ENCODE measurements at regions not wholly inside any gene's neighbourhood (a gene's known extent, or its start where the extent isn't known, plus 50 kb on each side); places are given as distances from the start of the nearest gene placed in this dataset.
"Not testable (repeated sequence)": the region's sequence is repeated elsewhere in the genome, so short reads cannot be mapped to it uniquely, and the experiment has no call there.

DNA sequence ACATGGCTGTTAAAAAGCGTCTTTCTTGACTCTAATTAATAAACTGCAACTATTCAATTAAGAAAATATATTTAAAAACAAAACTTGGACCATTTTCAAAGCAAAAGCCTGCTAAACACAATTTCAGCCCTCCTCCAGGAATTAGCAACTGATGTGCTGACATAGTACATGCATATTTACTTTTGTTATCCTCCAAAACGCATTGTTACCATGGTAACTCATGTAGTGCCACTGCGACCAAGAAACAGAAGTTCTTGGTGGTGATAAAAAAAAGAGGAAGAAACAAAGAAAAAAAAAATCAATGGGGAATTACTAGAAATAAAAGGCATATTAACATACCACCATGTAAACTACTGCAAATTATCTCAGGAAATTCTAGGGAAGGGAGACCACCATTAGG, 793.4 kb upstream of the CDH8 start:
- no peak for ATAC-seq (ENCODE audit: low FRiP score)
- DNase-seq (ENCODE audit: low spot score): no peak
- TF ChIP-seq, protein P1, sequence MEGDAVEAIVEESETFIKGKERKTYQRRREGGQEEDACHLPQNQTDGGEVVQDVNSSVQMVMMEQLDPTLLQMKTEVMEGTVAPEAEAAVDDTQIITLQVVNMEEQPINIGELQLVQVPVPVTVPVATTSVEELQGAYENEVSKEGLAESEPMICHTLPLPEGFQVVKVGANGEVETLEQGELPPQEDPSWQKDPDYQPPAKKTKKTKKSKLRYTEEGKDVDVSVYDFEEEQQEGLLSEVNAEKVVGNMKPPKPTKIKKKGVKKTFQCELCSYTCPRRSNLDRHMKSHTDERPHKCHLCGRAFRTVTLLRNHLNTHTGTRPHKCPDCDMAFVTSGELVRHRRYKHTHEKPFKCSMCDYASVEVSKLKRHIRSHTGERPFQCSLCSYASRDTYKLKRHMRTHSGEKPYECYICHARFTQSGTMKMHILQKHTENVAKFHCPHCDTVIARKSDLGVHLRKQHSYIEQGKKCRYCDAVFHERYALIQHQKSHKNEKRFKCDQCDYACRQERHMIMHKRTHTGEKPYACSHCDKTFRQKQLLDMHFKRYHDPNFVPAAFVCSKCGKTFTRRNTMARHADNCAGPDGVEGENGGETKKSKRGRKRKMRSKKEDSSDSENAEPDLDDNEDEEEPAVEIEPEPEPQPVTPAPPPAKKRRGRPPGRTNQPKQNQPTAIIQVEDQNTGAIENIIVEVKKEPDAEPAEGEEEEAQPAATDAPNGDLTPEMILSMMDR (IDR thresholded peaks at IDR 0.05): no peak

DNA sequence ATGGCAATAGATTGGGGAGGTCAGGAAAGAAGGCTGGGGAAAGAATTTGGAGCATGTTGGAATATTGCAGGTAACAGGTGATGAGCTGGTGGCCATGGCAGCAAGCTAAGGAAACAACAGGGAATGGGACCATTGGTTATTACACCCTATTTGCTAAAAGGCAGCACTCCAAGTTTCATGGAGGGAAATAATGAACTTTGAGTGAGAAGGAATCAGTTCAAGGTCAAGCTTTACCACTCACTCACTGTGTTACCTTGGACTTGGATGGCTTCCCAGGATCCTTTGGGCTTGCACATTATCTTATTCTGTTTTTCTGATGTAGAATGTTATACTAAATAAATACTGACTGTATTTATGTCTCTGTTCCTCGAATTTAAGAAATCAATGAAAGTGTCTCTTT, 792.8 kb upstream of the CDH8 start:
- TF ChIP-seq, protein P1 (IDR thresholded peaks at IDR 0.05): no peak
- DNase-seq (ENCODE audit: low spot score) (no peak), ATAC-seq (ENCODE audit: low FRiP score) (no peak)

DNA sequence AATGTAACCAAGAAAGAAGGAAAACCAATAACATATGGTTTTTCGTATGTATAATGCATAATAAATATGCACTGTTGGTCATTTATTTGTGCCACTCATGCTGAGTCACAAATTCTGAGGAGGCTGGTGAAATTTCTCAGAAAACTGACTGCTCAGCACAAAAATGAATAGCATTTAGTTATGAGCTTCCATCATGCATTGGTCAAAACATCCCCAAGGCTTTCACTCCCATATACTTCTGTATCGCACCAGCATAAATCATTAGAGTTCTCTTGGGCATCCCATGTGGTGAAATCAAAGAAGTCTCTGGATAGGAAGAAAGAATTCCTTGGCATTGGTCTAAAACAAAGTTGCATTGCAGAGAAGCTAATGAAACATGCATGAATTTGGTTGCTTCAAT, 785.6 kb upstream of the CDH8 start:
- no peak for DNase-seq (ENCODE audit: low spot score)
- no peak for ATAC-seq (ENCODE audit: low FRiP score)
- TF ChIP-seq, protein P1 (IDR thresholded peaks at IDR 0.05): no peak

DNA sequence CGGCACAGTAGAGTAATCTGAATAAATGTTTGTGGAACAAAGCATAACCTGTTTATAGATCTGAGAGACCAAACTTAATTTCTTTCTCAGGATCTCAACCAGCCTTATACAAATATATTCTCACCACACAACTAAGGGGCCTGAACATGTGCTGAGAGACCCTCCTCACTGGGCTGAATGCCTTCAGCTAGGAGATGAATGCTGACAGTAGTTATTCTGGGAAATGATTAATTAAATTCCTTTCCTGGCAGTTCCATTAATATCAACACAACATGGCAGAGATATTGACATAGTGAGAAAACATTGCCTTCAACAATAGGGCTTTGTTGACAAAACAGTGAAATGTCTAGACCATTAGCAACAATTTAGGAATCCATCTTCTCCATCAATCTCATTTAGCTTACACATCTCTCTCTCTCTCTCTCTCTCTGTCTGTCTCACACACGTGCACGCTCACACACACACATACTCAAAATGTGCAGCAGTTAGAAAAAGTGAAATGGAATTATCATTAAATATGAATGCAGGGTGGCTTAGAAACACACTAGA, 780.8 kb upstream of the CDH8 start:
- ATAC-seq (ENCODE audit: low FRiP score) (no peak), DNase-seq (ENCODE audit: low spot score) (no peak)
- TF ChIP-seq, protein P1 (IDR thresholded peaks at IDR 0.05): no peak

- DNase-seq (ENCODE audit: low spot score) (no peak), ATAC-seq (ENCODE audit: low FRiP score) (no peak)
- TF ChIP-seq, protein P1 (IDR thresholded peaks at IDR 0.05): no peak
These were observed 778.7 kb upstream of the CDH8 start for GRCh38 chr16:62814891-62815290.

- ATAC-seq (ENCODE audit: low FRiP score) (no peak), DNase-seq (ENCODE audit: low spot score) (no peak)
- TF ChIP-seq, protein P1 (IDR thresholded peaks at IDR 0.05): no peak
These were observed 769.1 kb upstream of the CDH8 start for GRCh38 chr16:62805221-62805857.

DNA sequence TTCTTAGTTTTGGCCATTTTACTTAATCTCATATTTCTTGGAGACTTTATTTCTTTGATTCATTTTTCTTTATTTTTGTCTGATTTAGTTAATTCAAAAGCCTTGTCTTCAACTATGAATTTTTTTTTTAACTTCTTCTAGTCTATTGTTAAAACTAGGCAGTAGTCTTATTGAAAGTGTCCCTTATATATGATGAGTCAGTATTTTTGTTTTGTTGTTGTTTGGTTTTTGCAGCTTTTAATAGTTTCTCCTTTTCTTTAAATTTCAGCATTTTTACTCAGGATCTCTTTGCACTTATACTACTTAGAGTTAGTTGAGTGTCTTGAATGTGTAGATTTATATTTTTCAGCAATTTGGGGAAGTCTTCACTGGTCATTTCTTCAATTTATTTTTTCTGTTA, 758.5 kb upstream of the CDH8 start:
- DNase-seq (ENCODE audit: low spot score): no peak
- TF ChIP-seq, protein P1 (IDR thresholded peaks at IDR 0.05): no peak
- ATAC-seq (ENCODE audit: low FRiP score): no peak

DNA sequence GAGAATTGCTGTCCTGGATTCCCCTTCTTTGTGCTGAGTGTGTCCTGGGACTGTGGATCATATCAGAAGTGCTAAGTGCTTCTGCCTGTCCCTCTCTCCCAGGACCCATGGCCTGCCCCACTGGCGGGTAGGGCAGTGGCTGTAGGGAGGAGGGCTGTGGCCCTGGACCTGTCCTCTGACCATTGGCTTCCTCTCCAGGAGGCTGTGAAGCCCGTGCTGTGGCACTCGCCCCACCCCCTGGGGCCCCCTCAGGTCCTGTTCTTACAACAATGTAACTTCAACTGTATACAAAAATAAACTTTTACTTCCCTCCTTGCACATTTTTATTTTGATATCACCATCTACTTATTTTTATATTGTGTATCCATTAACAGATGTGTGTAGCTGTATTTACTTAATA, 743.8 kb upstream of the CDH8 start:
- not testable (repeated sequence) for DNase-seq (ENCODE audit: low spot score); ATAC-seq (ENCODE audit: low FRiP score)

Measured in omental fat pad (tissue), 3 donors.